ENCODE measurements at regions not wholly inside any gene's neighbourhood (a gene's known extent, or its start where the extent isn't known, plus 50 kb on each side); places are given as distances from the start of the nearest gene placed in this dataset.

GRCh38 chr12:111211910-111212757 is 156.8 kb downstream of the PHETA1 start:
- ATAC-seq (no peak), DNase-seq (ENCODE audit: low spot score) (no peak)
- intact Hi-C loops (cut with DNase I): no loop called here

- DNase-seq (ENCODE audit: low spot score) (no peak), ATAC-seq (no peak)
- intact Hi-C loops (cut with DNase I): no loop called here
Measured at GRCh38 chr12:111209811-111210210, 159.1 kb downstream of the PHETA1 start.

- ATAC-seq (no peak), DNase-seq (ENCODE audit: low spot score) (no peak)
- intact Hi-C loops (cut with DNase I): no loop called here
Measured at GRCh38 chr12:111207761-111208160, 161.1 kb downstream of the PHETA1 start.

GRCh38 chr12:111204788-111205241 is 164.1 kb downstream of the PHETA1 start:
- no peak for ATAC-seq
- DNase-seq (ENCODE audit: low spot score): no peak
- intact Hi-C loops (cut with DNase I): no loop called here

- ATAC-seq (no peak), DNase-seq (ENCODE audit: low spot score) (no peak)
- intact Hi-C loops (cut with DNase I): no loop called here
Measured at GRCh38 chr12:111203969-111204368, 164.9 kb downstream of the PHETA1 start.

- ATAC-seq (no peak), DNase-seq (ENCODE audit: low spot score) (no peak)
- intact Hi-C loops (cut with DNase I): no loop called here
Measured at GRCh38 chr12:111203446-111203845, 165.4 kb downstream of the PHETA1 start.

GRCh38 chr12:111202237-111202915 is 166.5 kb downstream of the PHETA1 start:
- ATAC-seq (no peak), DNase-seq (ENCODE audit: low spot score) (no peak)
- intact Hi-C loops (cut with DNase I): no loop called here

GRCh38 chr12:111201495-111202236 is 167.2 kb downstream of the PHETA1 start:
- no peak for DNase-seq (ENCODE audit: low spot score)
- intact Hi-C loops (cut with DNase I): no loop called here

GRCh38 chr12:111201036-111201435 is 167.9 kb downstream of the PHETA1 start:
- ATAC-seq (no peak), DNase-seq (ENCODE audit: low spot score) (no peak)
- intact Hi-C loops (cut with DNase I): no loop called here

More at GRCh38 chr12:111201495-111202236, 167.2 kb downstream of the PHETA1 start:
- ATAC-seq: no peak

GRCh38 chr12:111197376-111197944 is 171.4 kb downstream of the PHETA1 start:
- intact Hi-C loops (cut with DNase I): no loop called here
- DNase-seq (ENCODE audit: low spot score) (no peak), ATAC-seq (no peak)

GRCh38 chr12:111196532-111196931 is 172.4 kb downstream of the PHETA1 start:
- ATAC-seq (no peak), DNase-seq (ENCODE audit: low spot score) (no peak)
- intact Hi-C loops (cut with DNase I): no loop called here

- no peak for DNase-seq (ENCODE audit: low spot score)
- intact Hi-C loops (cut with DNase I): no loop called here
Measured at GRCh38 chr12:111195316-111195715, 173.6 kb downstream of the PHETA1 start.

GRCh38 chr12:111194703-111195051 is 174.2 kb downstream of the PHETA1 start:
- DNase-seq (ENCODE audit: low spot score) (no peak), ATAC-seq (no peak)
- intact Hi-C loops (cut with DNase I): no loop called here

More at GRCh38 chr12:111195316-111195715, 173.6 kb downstream of the PHETA1 start:
- ATAC-seq: no peak

GRCh38 chr12:111193977-111194702 is 174.8 kb downstream of the PHETA1 start:
- ATAC-seq (no peak), DNase-seq (ENCODE audit: low spot score) (no peak)
- intact Hi-C loops (cut with DNase I): no loop called here

GRCh38 chr12:111193496-111193895 is 175.4 kb downstream of the PHETA1 start:
- ATAC-seq: no peak
- DNase-seq (ENCODE audit: low spot score): no peak
- intact Hi-C loops (cut with DNase I): no loop called here

GRCh38 chr12:111193067-111193466 is 175.8 kb downstream of the PHETA1 start:
- DNase-seq (ENCODE audit: low spot score): no peak
- ATAC-seq: no peak
- intact Hi-C loops (cut with DNase I): no loop called here

GRCh38 chr12:111192647-111193046 is 176.2 kb downstream of the PHETA1 start:
- DNase-seq (ENCODE audit: low spot score): no peak
- intact Hi-C loops (cut with DNase I): no loop called here
- ATAC-seq: no peak

GRCh38 chr12:111190741-111191526 is 178.0 kb downstream of the PHETA1 start:
- DNase-seq (ENCODE audit: low spot score) (no peak), ATAC-seq (no peak)
- intact Hi-C loops (cut with DNase I): no loop called here

Measured in sciatic nerve (tissue), 2 donors.